OCI-LY3 (cell line): ENCODE measurements at regions not wholly inside any gene's neighbourhood (a gene's known extent, or its start where the extent isn't known, plus 50 kb on each side); places are given as distances from the start of the nearest gene placed in this dataset.

Source experiments
- CTCF ChIP-seq: fragments of 200-600, 300-600 bp; sonication (generic); IDR thresholded peaks from 2 replicates; pipeline ENCODE4 v1.5.1; 2014; ENCODE audit warnings: antibody characterized with exemption, low read length, low read depth
- EZH2phosphoT487 ChIP-seq: fragments of 200-600 bp; shearing (Covaris generic); IDR thresholded peaks from 2 replicates; pipeline ENCODE4 v1.6.1; 2018; ENCODE audit warnings: antibody characterized with exemption, mixed run types, low read depth

- TF ChIP-seq EZH2phosphoT487, result no peak
- TF ChIP-seq CTCF, result no peak
These were observed 354.0 kb downstream of the PRR16 start for GRCh38 chr5:120818128-120818527.
